Activated CD4-positive, alpha-beta T cell treated with anti-CD3 and anti-CD28 coated beads, Interleukin-2, amount 10 ng/mL, durations not matched to agents 24 days and 14 days (primary cell): ENCODE measurements at regions not wholly inside any gene's neighbourhood (a gene's known extent, or its start where the extent isn't known, plus 50 kb on each side); places are given as distances from the start of the nearest gene placed in this dataset.
"Not testable (repeated sequence)": the region's sequence is repeated elsewhere in the genome, so short reads cannot be mapped to it uniquely, and the experiment has no call there.

Experiments
- DNase-seq: peaks from one replicate; pipeline ENCODE4 v3.0.0; 2022
- H3K27ac Mint-ChIP-seq: one replicate; pipeline ENCODE4 v1.8.0; 2022; ENCODE audit warnings: mild to moderate bottlenecking, mixed read lengths
- H3K27me3 Mint-ChIP-seq: one replicate; pipeline ENCODE4 v1.8.0; 2022; ENCODE audit warnings: mixed read lengths
- H3K36me3 Mint-ChIP-seq: one replicate; pipeline ENCODE4 v1.8.0; 2022; ENCODE audit warnings: low read depth, mild to moderate bottlenecking, mixed read lengths
- H3K4me1 Mint-ChIP-seq: one replicate; pipeline ENCODE4 v1.8.0; 2021; ENCODE audit warnings: mixed read lengths
- H3K4me3 Mint-ChIP-seq: one replicate; pipeline ENCODE4 v1.8.0; 2022; ENCODE audit warnings: mild to moderate bottlenecking, moderate library complexity, mixed read lengths
- H3K9me3 Mint-ChIP-seq: one replicate; pipeline ENCODE4 v1.8.0; 2021; ENCODE audit warnings: mixed read lengths
- intact Hi-C: fragments of 100-400 bp; cut with micrococcal nuclease; formaldehyde crosslinking; loops from one replicate; pipeline ENCODE4 v1.15.1; 2023

DNA sequence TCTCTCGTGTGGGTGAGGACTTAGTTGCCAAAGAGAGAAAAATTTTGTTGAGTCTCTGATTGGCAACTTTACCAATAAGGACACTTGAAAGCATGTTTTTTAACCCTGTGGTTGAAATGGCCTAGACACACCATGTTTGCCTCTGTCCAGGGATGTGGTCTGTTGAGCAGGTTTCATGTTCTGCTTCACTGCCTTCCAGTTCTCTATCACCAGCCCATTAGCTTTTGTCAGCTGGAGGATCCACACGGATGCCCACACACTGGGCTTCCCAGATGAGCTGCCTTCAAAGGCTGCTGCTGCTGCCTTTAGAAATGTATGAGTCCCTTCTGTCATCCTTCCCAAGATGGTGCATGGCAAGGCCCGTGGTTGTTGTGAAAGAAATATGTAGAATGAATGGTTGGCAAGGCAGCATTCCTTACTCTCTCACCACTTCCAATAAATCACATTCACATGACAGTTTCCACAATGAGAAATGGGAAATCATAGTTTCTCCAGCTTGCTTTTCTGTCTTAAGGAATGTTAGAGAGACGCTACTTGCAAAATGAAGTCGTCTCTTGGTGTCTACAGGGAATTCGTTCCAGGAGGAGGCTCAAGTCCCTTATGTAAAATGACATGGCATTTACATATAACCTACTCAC, 108.2 kb upstream of the SLC35F3 start:
- no peaks in the 10 kb centered on the region for H3K36me3 Mint-ChIP-seq

DNA sequence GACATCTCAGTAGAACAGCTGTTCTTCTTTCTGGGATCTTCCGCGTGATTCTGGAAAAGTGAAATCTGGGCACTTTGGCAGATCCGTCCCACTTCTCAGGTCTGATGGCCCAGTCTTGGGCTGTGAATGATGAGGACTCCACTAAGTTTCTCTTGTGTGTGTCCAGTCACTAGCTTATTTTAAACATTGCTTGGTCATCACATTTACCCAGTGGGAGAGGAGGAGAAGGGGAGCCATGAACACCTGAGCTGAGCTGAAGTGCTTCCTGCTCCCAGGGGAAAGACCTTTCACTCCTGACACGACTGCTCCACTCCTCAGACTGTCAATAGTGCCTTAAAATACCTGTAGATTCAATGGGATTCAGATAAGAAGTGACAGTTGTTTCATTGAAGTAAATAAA, 101.9 kb upstream of the SLC35F3 start:
- intact Hi-C loops: no loop called here
- Mint-ChIP-seq H3K9me3 (no peaks in the 10 kb centered on the region), H3K36me3 (no peaks in the 10 kb centered on the region), H3K27ac (no peak overlapping the region), H3K4me1 (no peaks in the 10 kb centered on the region), H3K27me3 (no peaks in the 10 kb centered on the region), H3K4me3 (no peak overlapping the region)
- DNase-seq: peak; percentile 23

More for the DNA sequence above, 108.2 kb upstream of the SLC35F3 start:
- Mint-ChIP-seq H3K27me3 (peaks cover 2% of the 10 kb centered on the region), H3K4me3 (no peak overlapping the region), H3K27ac (no peak overlapping the region), H3K4me1 (no peaks in the 10 kb centered on the region), H3K9me3 (no peaks in the 10 kb centered on the region)
- intact Hi-C loops: no loop called here
- DNase-seq: no peak

DNA sequence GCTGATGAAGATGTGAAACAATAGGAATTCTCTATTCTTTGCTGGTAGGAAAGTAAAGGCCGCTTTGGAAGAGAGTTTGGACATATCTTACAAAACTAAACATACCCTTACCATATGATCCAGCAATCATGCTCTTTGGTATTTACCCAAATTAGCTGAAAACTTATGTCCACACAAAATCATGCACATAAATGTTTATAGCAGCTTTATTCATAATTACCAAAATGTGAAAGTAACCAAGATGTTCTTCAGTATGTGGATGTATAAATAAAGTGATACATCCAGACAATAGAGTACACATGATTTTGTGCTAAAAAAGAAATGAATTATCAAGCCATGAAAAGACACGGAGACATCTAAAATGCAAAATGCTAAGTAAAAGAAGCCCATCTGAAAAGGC, 98.7 kb upstream of the SLC35F3 start:
- Mint-ChIP-seq H3K4me1 (no peaks in the 10 kb centered on the region), H3K4me3 (no peak overlapping the region), H3K27me3 (no peaks in the 10 kb centered on the region), H3K36me3 (no peaks in the 10 kb centered on the region), H3K27ac (no peak overlapping the region), H3K9me3 (no peaks in the 10 kb centered on the region)
- no peak for DNase-seq
- intact Hi-C loops: no loop called here

DNA sequence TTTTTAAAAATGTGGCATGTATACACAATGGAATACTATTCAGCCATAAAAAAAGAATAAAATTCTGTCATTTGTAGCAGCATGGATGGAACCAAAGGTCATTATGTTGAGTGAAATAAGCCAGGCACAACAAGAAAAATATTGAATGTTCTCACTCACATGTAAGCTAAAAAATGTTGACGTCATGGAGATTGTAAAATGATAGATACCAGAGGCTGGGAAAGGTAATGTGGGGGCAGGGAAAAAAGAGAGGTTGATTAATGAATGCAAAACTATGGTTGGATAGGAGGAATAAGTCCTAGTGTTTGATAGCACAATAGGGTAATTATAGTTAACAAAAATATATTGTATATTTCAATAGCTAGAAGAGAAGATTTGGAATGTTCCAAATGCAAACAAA, 89.1 kb upstream of the SLC35F3 start:
- no peak overlapping the region for H3K4me3 Mint-ChIP-seq
- DNase-seq: no peak
- intact Hi-C loops: no loop called here
- no peaks in the 10 kb centered on the region for H3K9me3 Mint-ChIP-seq
- no peaks in the 10 kb centered on the region for H3K4me1 Mint-ChIP-seq
- no peak overlapping the region for H3K27ac Mint-ChIP-seq
- no peaks in the 10 kb centered on the region for H3K36me3 Mint-ChIP-seq
- no peaks in the 10 kb centered on the region for H3K27me3 Mint-ChIP-seq

DNA sequence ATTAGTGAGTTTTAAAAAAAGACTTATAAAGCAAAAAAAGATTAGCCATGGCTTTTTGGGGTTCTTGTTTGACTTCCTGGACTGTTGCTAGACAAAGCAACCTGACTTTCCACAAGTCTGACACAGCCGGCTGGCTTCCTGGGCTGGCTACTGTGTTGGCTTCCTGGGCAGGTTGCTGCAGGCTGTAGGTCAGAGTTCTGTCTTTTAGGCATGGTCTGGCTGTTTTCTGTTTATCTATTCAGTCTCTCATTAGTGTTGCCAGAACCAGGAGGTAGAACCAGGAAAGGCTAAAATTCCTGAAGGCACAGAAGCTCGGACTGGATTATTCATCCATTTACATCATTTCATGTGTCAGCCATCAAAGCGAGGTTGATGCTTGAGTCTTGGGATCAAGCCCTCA, 88.6 kb upstream of the SLC35F3 start:
- Mint-ChIP-seq H3K36me3 (no peaks in the 10 kb centered on the region), H3K27me3 (no peaks in the 10 kb centered on the region), H3K4me3 (no peak overlapping the region), H3K27ac (no peak overlapping the region), H3K9me3 (no peaks in the 10 kb centered on the region), H3K4me1 (no peaks in the 10 kb centered on the region)
- no peak for DNase-seq
- intact Hi-C loops: no loop called here

DNA sequence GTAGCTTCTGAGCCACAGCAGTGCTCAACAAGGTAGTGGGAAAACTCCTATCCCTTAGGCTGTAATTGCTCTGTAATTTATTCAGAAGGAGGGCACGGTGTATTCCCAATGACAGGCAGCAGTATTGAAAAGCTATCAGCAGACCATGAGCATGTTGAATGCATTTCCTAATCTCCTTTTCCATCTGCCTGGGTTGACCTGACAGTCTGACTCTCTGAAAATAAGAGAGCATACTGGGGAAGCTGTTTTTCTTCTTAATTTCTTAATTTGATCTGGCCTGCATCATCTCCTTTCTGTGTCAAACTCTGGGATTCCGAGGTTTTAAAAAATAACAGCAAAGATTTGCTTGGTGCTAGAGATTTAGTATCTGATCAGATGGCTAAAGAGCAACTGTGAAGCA, 88.1 kb upstream of the SLC35F3 start:
- no peak overlapping the region for H3K4me3 Mint-ChIP-seq
- H3K27me3 Mint-ChIP-seq: no peaks in the 10 kb centered on the region
- H3K27ac Mint-ChIP-seq: no peak overlapping the region
- H3K36me3 Mint-ChIP-seq: no peaks in the 10 kb centered on the region
- no peak for DNase-seq
- H3K4me1 Mint-ChIP-seq: no peaks in the 10 kb centered on the region
- no peaks in the 10 kb centered on the region for H3K9me3 Mint-ChIP-seq
- intact Hi-C loops: no loop called here

DNA sequence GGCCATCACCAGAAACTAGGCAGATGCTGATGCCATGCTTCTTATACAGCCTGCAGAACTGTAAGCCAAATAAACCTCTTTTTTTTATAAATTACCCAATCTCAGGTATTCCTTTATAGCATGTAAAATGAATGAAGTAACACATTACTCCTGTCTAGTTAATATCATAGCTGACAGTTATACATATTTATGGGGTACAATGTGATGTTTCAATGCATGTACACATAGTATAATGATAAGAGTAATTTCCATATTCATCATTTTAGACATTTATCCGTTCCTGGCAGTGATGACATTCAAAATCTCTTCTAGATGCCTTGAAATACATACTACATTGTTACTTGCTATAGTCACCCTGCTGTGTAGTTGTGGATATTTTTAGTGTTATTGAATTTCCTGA, 85.4 kb upstream of the SLC35F3 start:
- no peaks in the 10 kb centered on the region for H3K9me3 Mint-ChIP-seq
- no peak overlapping the region for H3K27ac Mint-ChIP-seq
- no peak overlapping the region for H3K4me3 Mint-ChIP-seq
- no peaks in the 10 kb centered on the region for H3K4me1 Mint-ChIP-seq
- H3K27me3 Mint-ChIP-seq: no peaks in the 10 kb centered on the region
- no peak for DNase-seq
- H3K36me3 Mint-ChIP-seq: no peaks in the 10 kb centered on the region
- intact Hi-C loops: no loop called here

DNA sequence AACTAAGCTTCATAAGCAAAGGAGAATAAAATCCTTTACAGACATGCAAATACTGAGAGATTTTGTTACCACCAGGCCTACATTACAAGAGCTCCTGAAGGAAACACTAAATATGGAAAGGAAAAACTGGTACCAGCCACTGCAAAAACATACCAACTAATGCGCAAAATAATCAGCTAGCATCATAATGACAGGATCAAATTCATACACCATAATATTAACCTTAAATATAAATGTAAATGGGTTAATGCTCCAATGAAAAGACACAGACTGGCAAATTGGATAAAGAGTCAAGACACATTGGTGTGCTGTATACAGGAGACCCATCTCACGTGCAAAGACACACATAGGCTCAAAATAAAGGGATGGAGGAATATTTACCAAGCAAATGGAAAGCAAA, 80.3 kb upstream of the SLC35F3 start:
- H3K27me3 Mint-ChIP-seq, H3K9me3 Mint-ChIP-seq: not testable (repeated sequence)

DNA sequence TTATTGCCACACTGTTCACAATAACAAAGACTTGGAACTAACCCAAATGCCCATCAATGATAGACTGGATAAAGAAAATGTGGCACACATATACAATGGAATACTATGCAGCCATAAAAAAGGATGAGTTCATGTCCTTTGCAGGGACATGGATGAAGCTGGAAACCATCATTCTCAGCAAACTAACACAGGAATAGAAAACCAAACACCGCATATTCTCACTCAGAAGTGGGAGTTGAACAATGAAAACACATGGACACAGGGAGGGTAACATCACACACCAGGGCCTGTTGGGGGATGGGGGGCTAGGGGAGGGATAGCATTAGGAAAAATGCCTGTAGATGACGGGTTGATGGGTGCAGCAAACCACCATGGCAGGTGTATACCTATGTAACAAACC, 76.5 kb upstream of the SLC35F3 start:
- H3K27me3 Mint-ChIP-seq, H3K27ac Mint-ChIP-seq, H3K9me3 Mint-ChIP-seq, H3K36me3 Mint-ChIP-seq, H3K4me1 Mint-ChIP-seq, intact Hi-C loops, DNase-seq, H3K4me3 Mint-ChIP-seq: not testable (repeated sequence)

More for the DNA sequence above, 80.3 kb upstream of the SLC35F3 start:
- H3K4me1 Mint-ChIP-seq, DNase-seq, intact Hi-C loops, H3K4me3 Mint-ChIP-seq, H3K36me3 Mint-ChIP-seq, H3K27ac Mint-ChIP-seq: not testable (repeated sequence)

DNA sequence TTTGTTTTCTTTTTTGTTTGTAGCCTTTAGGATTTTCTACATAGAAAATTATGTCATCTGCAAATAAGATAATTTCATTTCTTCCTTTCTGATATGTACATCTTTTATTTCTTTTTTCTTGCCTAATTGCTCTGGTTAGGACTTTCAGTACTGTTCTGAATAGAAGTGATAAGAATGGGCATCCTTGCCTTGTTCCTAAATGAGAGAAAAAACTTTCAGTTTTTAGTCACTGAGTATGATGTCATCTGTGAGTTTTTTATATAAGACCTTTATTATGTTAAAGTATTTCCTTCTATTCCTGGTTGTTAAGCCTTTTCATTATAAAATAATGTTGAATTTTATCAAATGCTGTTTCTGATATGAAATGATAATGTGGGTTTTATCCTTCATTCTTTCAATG, 76.0 kb upstream of the SLC35F3 start:
- Mint-ChIP-seq H3K4me3 (no peak overlapping the region), H3K27ac (no peak overlapping the region), H3K36me3 (no peaks in the 10 kb centered on the region), H3K9me3 (peaks cover 7% of the 10 kb centered on the region), H3K4me1 (no peaks in the 10 kb centered on the region), H3K27me3 (no peaks in the 10 kb centered on the region)
- intact Hi-C loops: no loop called here
- DNase-seq: no peak

DNA sequence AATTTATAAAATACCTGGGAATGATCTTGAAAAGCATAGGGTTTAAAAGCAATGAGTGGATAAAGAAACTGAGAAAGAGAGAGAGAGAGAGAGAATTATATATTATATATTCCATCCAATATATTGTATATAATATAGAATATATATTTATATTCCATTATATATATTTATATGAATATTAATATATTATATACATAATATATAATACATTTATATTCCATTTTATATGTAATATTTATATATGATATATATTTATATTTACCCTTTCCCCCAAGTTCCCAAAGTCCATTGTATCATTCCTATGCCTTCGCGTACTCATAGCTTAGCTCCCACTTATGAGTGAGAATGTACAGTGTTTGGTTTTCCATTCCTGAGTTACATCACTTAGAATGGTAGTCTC, 69.9 kb upstream of the SLC35F3 start:
- no peaks in the 10 kb centered on the region for H3K36me3 Mint-ChIP-seq
- intact Hi-C loops: no loop called here
- no peak for DNase-seq
- no peaks in the 10 kb centered on the region for H3K27me3 Mint-ChIP-seq
- peaks cover 8% of the 10 kb centered on the region for H3K9me3 Mint-ChIP-seq
- no peak overlapping the region for H3K4me3 Mint-ChIP-seq
- H3K27ac Mint-ChIP-seq: no peak overlapping the region
- no peaks in the 10 kb centered on the region for H3K4me1 Mint-ChIP-seq

DNA sequence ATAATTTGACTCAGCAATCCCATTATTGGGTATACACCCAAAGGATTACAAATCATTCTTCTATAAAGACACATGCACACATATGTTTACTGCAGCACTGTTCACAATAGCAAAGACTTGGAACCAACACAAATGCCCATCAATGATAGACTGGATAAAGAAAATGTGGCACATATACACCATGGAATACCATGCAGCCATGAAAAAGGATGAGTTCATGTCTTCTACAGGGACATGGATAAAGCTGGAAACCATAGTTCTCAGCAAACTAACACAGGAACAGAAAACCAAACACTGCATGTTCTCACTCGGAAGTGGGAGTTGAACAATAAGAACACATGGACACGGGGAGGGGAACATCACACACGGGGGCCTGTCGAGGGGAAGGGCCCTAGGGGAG, 66.3 kb upstream of the SLC35F3 start:
- DNase-seq, H3K9me3 Mint-ChIP-seq, H3K27ac Mint-ChIP-seq, H3K4me1 Mint-ChIP-seq, H3K27me3 Mint-ChIP-seq, H3K36me3 Mint-ChIP-seq, H3K4me3 Mint-ChIP-seq, intact Hi-C loops: not testable (repeated sequence)

DNA sequence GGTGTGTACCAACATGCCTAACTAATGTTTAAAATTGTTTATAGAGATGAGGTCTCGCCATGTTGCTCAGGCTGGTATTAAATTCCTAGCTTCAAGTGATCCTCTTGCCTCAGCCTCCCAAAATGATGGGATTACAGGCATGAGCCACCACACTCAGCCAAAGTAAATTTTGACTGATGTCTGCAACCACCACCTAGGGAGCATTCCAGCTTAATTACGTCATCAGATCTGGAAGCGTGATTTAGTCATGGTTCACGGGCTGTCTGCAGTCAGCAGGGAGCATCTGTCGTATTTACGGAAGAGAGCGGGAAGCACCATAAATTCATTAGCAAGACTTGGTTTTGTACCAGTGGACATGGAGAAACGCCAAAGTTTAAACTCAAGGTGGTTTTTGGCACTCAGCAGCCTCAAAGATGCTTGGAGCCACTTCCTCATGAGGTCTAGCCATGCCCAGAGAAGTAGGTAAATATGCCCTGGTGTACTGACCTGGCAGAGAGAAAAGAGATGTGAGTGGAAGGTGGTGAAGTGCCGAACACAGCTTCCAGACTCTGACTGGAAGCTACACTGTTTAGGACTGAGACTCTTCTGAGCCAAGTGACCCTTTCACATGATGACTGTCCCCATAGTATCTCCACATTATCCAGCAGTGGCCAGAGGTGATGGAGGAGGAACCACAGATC, 60.8 kb upstream of the SLC35F3 start:
- intact Hi-C loops: no loop called here
- Mint-ChIP-seq H3K27me3 (no peaks in the 10 kb centered on the region), H3K36me3 (no peaks in the 10 kb centered on the region), H3K4me1 (no peaks in the 10 kb centered on the region), H3K9me3 (peaks cover 6% of the 10 kb centered on the region), H3K4me3 (no peak overlapping the region), H3K27ac (no peak overlapping the region)
- DNase-seq: no peak

DNA sequence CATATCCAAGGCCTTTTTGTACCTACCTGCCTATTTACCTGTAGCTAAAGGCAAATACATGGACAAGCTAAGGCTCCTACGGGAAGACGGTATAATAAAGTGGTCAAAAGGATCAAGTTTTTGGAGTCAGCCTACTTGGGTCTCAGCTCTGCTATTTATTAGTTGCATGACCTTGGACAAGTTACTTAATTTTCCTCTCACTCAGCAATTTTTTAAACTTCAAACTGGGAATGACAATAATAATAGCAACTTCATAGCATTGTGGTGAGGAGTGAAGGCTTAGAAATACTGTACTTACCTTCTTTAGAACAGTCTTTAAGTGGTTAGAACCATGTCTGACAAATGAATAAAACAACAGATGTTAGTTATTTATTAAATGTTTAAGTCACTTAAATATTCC, 60.2 kb upstream of the SLC35F3 start:
- Mint-ChIP-seq H3K4me1 (no peaks in the 10 kb centered on the region), H3K36me3 (no peaks in the 10 kb centered on the region), H3K27me3 (no peaks in the 10 kb centered on the region), H3K27ac (no peak overlapping the region), H3K9me3 (peaks cover 6% of the 10 kb centered on the region), H3K4me3 (no peak overlapping the region)
- DNase-seq: no peak
- intact Hi-C loops: no loop called here

DNA sequence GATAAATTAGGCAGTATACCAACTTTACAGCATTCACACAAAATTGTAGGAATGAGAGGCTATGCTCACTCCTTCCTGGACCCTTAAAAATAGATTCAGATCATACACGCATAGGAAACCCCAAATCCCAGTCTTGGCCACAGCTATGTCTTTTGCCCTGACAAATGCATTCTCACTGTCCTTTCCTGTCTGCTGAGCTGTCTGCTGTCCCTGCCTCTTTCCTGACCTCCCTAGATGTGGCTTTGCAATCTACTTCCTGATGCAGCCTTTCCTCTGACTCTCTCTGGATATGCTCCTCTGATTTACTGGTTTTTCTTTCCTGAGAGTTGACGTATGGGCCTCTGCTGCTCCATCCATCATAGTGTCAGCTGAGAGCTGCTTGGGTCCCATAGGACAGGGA, 59.8 kb upstream of the SLC35F3 start:
- Mint-ChIP-seq H3K9me3 (peaks cover 3% of the 10 kb centered on the region), H3K27me3 (no peaks in the 10 kb centered on the region), H3K4me1 (no peaks in the 10 kb centered on the region), H3K27ac (no peak overlapping the region), H3K4me3 (no peak overlapping the region), H3K36me3 (no peaks in the 10 kb centered on the region)
- intact Hi-C loops: no loop called here
- DNase-seq: no peak
